BLaER1 treated with 17β-estradiol and CSF1 and Interleukin-3, amounts not matched to agents 10 nM and 100 nM (cell line): ENCODE measurements at regions not wholly inside any gene's neighbourhood (a gene's known extent, or its start where the extent isn't known, plus 50 kb on each side); places are given as distances from the start of the nearest gene placed in this dataset.
"Not testable (repeated sequence)": the region's sequence is repeated elsewhere in the genome, so short reads cannot be mapped to it uniquely, and the experiment has no call there.

ENCODE experiments used
- H3K27ac ChIP-seq, 11 experiments: shearing (Covaris generic); formaldehyde crosslinking; 2 replicates each; pipeline ENCODE4 v1.8.1; 2022
- H3K27me3 ChIP-seq, 11 experiments: shearing (Covaris generic); formaldehyde crosslinking; 2 replicates each; pipeline ENCODE4 v1.8.1; 2022
- H3K36me3 ChIP-seq, 11 experiments: shearing (Covaris generic); formaldehyde crosslinking; 2 replicates each; pipeline ENCODE4 v1.8.1; 2022
- H3K4me1 ChIP-seq, 10 experiments: shearing (Covaris generic); formaldehyde crosslinking; 2 replicates each; pipeline ENCODE4 v1.8.1; 2022
- H3K4me2 ChIP-seq, 11 experiments: shearing (Covaris generic); formaldehyde crosslinking; 2 replicates each; pipeline ENCODE4 v1.8.1; 2022
- H3K4me3 ChIP-seq, 10 experiments: shearing (Covaris generic); formaldehyde crosslinking; 2 replicates each; pipeline ENCODE4 v1.8.1; 2022
- H3K9ac ChIP-seq, 11 experiments: shearing (Covaris generic); formaldehyde crosslinking; 2 replicates each; pipeline ENCODE4 v1.8.1; 2022
- H3K9me3 ChIP-seq, 11 experiments: shearing (Covaris generic); formaldehyde crosslinking; replicated peaks in 1 of 11; 2 replicates each; pipeline ENCODE4 v1.8.1; 2022
- H4K20me1 ChIP-seq, 11 experiments: shearing (Covaris generic); formaldehyde crosslinking; 2 replicates each; pipeline ENCODE4 v1.8.1; 2022
- Cebpa-rat ChIP-seq, 11 experiments: shearing (Covaris generic); IDR thresholded peaks; 2 replicates each; pipeline ENCODE4 v1.8.1; 2022

DNA sequence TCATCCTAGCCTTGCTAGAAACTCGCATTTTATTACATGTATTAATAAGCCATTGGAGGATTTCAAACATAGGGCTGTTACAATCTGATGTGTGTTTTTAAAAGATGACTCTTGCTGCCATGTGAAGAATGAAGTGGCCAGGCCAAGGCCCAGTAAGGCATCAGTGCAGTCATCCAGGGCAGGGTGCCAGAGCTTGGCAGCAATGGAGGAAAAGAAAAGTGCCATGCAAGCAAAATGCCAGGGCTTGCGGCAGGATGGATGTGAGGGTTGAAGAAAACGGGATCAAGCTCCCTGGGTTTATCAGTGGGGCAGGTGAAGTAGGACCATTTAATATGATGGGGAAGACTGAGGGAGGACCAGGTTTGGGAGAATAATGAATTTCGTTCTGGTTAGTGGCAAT lies 183.6 kb downstream of the MINAR1 start:
- TF ChIP-seq Cebpa-rat (IDR thresholded peaks at IDR 0.05), result no peak
- H3K27ac ChIP-seq, result no peak overlapping the region
- no peaks in the 10 kb centered on the region for H3K36me3 ChIP-seq
- H3K9me3 ChIP-seq, result no peaks in the 10 kb centered on the region
- no peaks in the 10 kb centered on the region for H4K20me1 ChIP-seq
- no peak overlapping the region for H3K4me2 ChIP-seq
- H3K27me3 ChIP-seq, result no peaks in the 10 kb centered on the region
- H3K9ac ChIP-seq, result no peak overlapping the region
- H3K4me3 ChIP-seq, result no peak overlapping the region
- H3K4me1 ChIP-seq, result no peaks in the 10 kb centered on the region

DNA sequence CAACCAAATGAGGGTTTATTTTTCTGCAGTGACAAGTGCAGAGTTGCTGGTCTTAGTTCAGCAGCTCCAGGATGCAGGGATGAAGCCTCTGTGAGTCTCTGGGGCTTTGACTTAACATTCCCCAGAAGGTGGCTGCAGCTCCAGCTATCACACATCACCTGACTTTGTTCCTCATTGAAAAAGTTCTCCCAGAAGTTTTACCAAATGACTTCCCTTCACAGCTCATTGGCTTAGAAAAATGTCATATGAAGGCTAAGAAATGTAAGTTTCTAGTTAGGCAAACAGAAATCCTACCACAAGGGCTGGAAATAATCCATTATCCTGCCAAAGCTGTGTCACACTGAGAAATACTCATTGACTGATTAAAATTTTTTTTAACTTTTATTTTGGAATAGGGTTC lies 184.9 kb downstream of the MINAR1 start:
- Histone ChIP-seq H3K9ac (no peak overlapping the region), H3K27me3 (no peaks in the 10 kb centered on the region), H3K4me3 (no peak overlapping the region), H3K9me3 (no peaks in the 10 kb centered on the region), H3K36me3 (no peaks in the 10 kb centered on the region), H3K4me1 (no peaks in the 10 kb centered on the region), H3K4me2 (no peak overlapping the region), H4K20me1 (no peaks in the 10 kb centered on the region), H3K27ac (no peak overlapping the region)
- TF ChIP-seq Cebpa-rat (IDR thresholded peaks at IDR 0.05), result no peak

DNA sequence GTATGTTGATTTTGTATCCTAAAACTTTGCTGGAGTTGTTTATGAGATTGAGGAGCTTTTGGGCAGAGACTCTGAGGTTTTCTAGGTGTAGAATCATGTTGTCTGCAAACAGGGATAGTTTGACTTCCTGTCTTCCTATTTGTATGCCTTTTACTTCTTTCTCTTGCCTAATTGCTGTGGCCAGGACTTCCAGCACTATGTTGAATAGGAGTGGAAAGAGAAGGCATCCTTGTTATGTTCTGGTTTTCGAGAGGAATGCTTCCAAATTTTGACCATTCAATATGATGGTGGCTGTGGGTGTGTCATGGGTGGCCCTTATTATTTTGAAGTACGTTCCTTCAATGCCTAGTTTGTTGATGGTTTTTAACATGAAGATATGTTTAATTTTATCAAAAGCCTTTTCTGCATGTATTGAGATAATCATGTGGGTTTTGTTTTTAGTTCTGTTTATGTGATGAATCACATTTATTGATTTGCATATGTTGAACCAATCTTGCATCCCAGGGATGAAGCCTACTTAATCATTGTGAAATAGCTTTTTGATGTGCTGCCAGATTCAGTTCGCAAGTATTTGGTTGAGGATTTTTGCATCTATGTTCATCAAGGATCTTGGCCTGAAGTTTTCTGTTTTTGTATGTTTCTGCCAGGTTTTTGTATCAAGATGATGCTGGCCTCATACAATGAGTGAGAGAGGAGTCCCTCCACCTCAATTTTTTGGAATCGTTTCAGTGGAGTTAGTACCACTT lies 188.1 kb downstream of the MINAR1 start:
- TF ChIP-seq Cebpa-rat (IDR thresholded peaks at IDR 0.05), result no peak

DNA sequence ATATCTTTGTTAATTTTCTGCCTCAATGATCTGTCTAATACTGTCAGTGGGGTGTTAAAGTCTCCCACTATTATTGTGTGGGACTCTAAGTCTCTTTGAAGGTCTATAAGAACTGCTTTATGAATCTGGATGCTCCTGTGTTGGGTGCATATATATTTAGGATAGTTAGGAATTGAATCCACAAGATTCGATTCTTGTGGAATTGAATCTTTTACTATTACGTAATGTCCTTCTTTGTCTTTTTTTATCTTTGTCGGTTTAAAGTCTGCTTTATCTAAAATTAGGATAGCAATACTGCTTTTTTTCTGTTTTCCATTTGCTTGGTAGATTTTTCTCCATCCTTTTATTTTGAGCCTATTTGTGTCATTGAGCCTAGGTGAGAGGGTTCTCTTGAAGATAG lies 189.7 kb downstream of the MINAR1 start:
- H3K27me3 ChIP-seq, H3K36me3 ChIP-seq, H3K9ac ChIP-seq, H3K4me2 ChIP-seq, H4K20me1 ChIP-seq, H3K4me3 ChIP-seq, H3K4me1 ChIP-seq, H3K27ac ChIP-seq, H3K9me3 ChIP-seq: not testable (repeated sequence)
- peak in 1 of 11 experiments; percentile 62; a peak in 1 of 22 replicates for TF ChIP-seq Cebpa-rat (IDR thresholded peaks at IDR 0.05)

More for the DNA sequence above, 188.1 kb downstream of the MINAR1 start:
- no peaks in the 10 kb centered on the region for H3K9me3 ChIP-seq
- H3K4me1 ChIP-seq, result no peaks in the 10 kb centered on the region
- H3K4me3 ChIP-seq, result no peak overlapping the region
- no peaks in the 10 kb centered on the region for H3K36me3 ChIP-seq
- no peak overlapping the region for H3K27ac ChIP-seq
- H3K9ac ChIP-seq, result no peak overlapping the region
- H3K27me3 ChIP-seq, result no peaks in the 10 kb centered on the region
- no peaks in the 10 kb centered on the region for H4K20me1 ChIP-seq
- H3K4me2 ChIP-seq, result no peak overlapping the region

DNA sequence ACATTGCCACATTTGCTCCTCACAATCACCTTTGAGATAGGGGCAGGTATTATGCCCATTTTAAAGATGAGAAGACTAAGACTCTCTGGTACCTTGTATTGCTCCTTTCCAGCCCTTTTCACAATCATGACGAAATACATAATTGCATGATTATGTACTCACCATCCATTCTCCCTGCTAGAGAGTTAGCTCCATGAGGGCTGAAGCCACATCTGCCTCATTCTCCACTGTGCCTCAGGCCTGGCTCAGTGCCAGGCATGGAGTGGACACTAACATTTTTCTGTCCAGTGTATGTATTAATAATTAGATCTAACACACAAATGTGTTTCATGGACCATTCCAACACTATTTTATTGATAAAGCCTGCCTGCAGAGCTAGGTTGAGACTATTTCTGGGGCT lies 191.4 kb downstream of the MINAR1 start:
- H3K9me3 ChIP-seq, result no peaks in the 10 kb centered on the region

DNA sequence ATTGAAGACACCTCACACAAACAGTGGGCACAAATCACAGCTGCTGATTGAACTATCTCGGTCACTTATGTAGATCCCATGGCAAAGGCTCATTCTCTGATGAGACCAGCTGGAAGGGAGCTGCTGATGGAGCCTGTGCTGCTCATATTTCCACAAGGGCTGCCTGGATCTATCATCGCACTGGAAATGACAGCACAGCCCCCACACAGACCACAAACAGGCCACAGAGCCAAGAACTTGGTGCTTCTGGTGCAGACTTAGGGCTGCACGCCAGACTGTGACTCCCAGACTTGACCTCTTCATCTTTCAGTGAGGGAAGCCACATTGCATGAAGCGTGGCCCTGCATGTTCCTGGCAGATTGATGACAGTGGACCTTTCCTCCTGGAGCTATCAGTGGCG lies 197.6 kb downstream of the MINAR1 start:
- no peak for TF ChIP-seq Cebpa-rat (IDR thresholded peaks at IDR 0.05)
- Histone ChIP-seq H3K27me3 (no peaks in the 10 kb centered on the region), H3K4me1 (no peaks in the 10 kb centered on the region), H3K36me3 (no peaks in the 10 kb centered on the region), H4K20me1 (no peaks in the 10 kb centered on the region), H3K4me2 (no peak overlapping the region), H3K4me3 (no peak overlapping the region), H3K27ac (no peak overlapping the region), H3K9me3 (peaks cover 0 to 9% (median 5%) of the 10 kb centered on the region in 11 experiments; a peak in 8 of 22 replicates), H3K9ac (no peak overlapping the region)

More for the DNA sequence above, 191.4 kb downstream of the MINAR1 start:
- no peak overlapping the region for H3K4me3 ChIP-seq
- H3K4me2 ChIP-seq, result no peak overlapping the region
- TF ChIP-seq Cebpa-rat (IDR thresholded peaks at IDR 0.05), result no peak
- H3K27me3 ChIP-seq, result no peaks in the 10 kb centered on the region
- no peaks in the 10 kb centered on the region for H4K20me1 ChIP-seq
- no peaks in the 10 kb centered on the region for H3K4me1 ChIP-seq
- H3K36me3 ChIP-seq, result no peaks in the 10 kb centered on the region
- H3K27ac ChIP-seq, result no peak overlapping the region
- H3K9ac ChIP-seq, result no peak overlapping the region

DNA sequence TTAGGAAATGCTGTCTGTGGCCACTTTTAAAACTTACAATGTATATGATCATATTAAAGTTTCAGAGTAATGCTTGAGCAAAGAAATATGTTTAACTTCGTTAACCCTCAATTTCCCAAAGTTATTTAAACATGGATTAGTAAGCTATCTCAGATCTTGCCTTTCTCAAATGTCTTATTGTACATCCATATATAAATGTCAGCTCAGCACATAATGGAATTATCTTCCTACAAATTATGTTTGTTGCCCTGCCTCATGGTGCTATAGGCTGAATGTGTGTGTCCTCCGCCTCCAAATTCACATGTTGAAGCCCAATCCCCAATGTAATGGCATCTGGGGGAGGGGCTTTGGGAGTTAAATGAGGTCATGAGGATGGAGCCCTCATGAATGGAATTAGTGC lies 200.3 kb downstream of the MINAR1 start:
- H3K4me1 ChIP-seq, result no peaks in the 10 kb centered on the region
- no peaks in the 10 kb centered on the region for H3K27me3 ChIP-seq
- no peaks in the 10 kb centered on the region for H3K36me3 ChIP-seq
- no peak overlapping the region for H3K27ac ChIP-seq
- H3K4me2 ChIP-seq, result no peak overlapping the region
- H3K9me3 ChIP-seq, result peaks cover 0 to 9% (median 5%) of the 10 kb centered on the region in 11 experiments; a peak in 8 of 22 replicates
- no peak overlapping the region for H3K4me3 ChIP-seq
- no peaks in the 10 kb centered on the region for H4K20me1 ChIP-seq
- no peak for TF ChIP-seq Cebpa-rat (IDR thresholded peaks at IDR 0.05)
- no peak overlapping the region for H3K9ac ChIP-seq

DNA sequence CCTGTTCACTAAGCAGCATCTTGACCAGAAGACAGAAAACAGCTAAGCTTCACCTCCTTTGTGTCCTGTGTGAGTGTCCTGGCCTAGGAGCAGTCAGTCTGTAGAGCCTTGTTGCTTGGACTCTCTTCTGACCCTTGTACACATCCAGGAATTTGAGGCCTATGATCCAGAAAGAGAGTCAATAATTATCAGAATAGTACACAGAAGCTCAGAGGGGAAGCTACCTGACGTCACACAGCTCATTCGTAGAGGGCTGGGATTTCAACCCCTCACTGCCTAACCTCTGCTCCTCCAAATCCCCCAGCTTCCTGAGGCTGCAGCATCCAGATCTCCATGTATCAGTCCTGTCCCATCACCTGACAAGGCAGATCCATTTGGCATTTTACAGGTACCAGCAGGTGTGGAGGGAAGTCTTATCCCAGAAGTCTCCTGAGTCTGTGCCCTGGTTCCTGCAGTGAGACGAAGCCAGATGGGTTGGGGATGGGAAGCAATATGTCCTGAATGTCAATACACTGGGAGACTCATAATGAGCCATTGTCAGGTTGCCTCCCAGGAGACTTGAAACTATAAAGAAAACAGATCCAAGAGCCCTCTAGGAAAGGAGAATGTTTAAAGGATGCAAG lies 203.1 kb downstream of the MINAR1 start:
- Histone ChIP-seq H3K4me3 (no peak overlapping the region), H4K20me1 (no peaks in the 10 kb centered on the region), H3K9ac (no peak overlapping the region), H3K4me2 (no peak overlapping the region), H3K4me1 (no peaks in the 10 kb centered on the region), H3K27me3 (no peaks in the 10 kb centered on the region), H3K27ac (no peak overlapping the region), H3K36me3 (no peaks in the 10 kb centered on the region), H3K9me3 (peaks cover 0 to 9% (median 5%) of the 10 kb centered on the region in 11 experiments; a peak in 8 of 22 replicates)
- no peak for TF ChIP-seq Cebpa-rat (IDR thresholded peaks at IDR 0.05)

DNA sequence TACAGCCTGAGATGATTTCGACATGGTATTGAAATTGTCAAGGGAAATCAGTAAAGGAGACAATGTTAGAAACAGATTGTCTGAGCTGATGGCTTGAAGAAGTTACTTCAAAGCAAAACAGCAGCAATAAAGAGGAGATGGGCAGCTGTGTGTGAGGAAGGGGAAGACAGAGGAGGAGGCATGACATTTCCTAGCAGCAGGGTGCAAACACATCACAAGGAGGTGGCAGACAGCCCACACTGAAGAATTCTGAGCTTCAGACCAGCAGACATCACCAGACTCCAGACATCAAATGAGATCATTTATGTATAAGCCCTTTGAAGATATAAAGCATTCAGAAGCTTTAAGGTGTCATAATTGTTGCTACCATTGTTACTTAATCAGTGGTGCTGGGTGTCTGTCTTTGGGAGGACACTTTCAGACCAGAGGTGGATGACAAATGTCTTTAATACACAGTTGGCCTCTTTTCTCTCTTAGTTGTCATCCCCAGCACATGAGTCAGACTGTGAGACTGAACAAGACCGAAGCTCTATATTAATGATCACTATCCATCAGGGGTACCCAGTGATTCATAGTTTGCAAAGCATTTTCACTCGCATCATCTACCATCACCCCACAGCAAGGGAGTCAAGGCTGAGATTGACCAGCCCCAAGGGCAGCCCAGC lies 203.9 kb downstream of the MINAR1 start:
- Histone ChIP-seq H3K36me3 (no peaks in the 10 kb centered on the region), H4K20me1 (no peaks in the 10 kb centered on the region), H3K4me3 (no peak overlapping the region), H3K9ac (no peak overlapping the region), H3K9me3 (peaks cover 0 to 9% (median 5%) of the 10 kb centered on the region in 11 experiments; a peak in 8 of 22 replicates), H3K4me1 (no peaks in the 10 kb centered on the region), H3K27me3 (no peaks in the 10 kb centered on the region), H3K4me2 (no peak overlapping the region), H3K27ac (no peak overlapping the region)
- no peak for TF ChIP-seq Cebpa-rat (IDR thresholded peaks at IDR 0.05)
